AG09319 (cell line): ENCODE measurements at regions not wholly inside any gene's neighbourhood (a gene's known extent, or its start where the extent isn't known, plus 50 kb on each side); places are given as distances from the start of the nearest gene placed in this dataset.

Source experiments
- DNase-seq: peaks from one replicate; pipeline ENCODE4 v3.0.0-alpha.2; 2010; ENCODE audit warnings: low read depth; ENCODE audit errors: extremely low read depth
- TF ChIP-seq, protein P1 (sequence below): IDR thresholded peaks from 2 replicates; pipeline ENCODE4 v1.5.1; 2011; ENCODE audit warnings: low read depth, mild to moderate bottlenecking, inconsistent platforms, low read length, moderate library complexity

- no peak for DNase-seq
- TF ChIP-seq, protein P1, sequence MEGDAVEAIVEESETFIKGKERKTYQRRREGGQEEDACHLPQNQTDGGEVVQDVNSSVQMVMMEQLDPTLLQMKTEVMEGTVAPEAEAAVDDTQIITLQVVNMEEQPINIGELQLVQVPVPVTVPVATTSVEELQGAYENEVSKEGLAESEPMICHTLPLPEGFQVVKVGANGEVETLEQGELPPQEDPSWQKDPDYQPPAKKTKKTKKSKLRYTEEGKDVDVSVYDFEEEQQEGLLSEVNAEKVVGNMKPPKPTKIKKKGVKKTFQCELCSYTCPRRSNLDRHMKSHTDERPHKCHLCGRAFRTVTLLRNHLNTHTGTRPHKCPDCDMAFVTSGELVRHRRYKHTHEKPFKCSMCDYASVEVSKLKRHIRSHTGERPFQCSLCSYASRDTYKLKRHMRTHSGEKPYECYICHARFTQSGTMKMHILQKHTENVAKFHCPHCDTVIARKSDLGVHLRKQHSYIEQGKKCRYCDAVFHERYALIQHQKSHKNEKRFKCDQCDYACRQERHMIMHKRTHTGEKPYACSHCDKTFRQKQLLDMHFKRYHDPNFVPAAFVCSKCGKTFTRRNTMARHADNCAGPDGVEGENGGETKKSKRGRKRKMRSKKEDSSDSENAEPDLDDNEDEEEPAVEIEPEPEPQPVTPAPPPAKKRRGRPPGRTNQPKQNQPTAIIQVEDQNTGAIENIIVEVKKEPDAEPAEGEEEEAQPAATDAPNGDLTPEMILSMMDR: no peak
These were observed 57.0 kb upstream of the ETV6 start for GRCh38 chr12:11592484-11592883.

GRCh38 chr12:11593013-11593412, 56.5 kb upstream of the ETV6 start:
- DNase-seq: no peak
- TF ChIP-seq, protein P1: no peak

- TF ChIP-seq, protein P1: no peak
- DNase-seq: no peak
These were observed 54.4 kb upstream of the ETV6 start for GRCh38 chr12:11595080-11595479.

DNA sequence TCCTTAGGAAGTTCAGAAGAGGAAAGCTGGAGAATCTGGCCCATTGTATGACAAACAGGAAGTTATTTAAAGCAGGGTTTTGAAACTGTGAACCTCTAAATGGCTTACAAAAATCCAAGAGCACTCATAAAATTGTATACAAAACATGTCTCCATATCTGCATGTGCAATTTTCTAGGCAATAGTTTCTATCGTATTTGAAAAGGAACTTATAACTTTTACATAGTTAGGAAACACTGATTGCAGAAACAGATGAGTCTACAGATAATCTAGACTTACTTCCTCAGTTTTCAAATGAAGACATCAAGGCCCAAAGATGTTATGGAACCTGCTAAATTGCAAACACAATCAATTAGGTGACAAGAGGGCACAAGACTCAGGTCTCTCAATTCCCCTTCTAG, 53.3 kb upstream of the ETV6 start:
- DNase-seq: no peak
- TF ChIP-seq, protein P1: no peak

- no peak for DNase-seq
- TF ChIP-seq, protein P1: no peak
These were observed 50.6 kb upstream of the ETV6 start for GRCh38 chr12:11598900-11599299.
